SK-N-MC (cell line): ENCODE measurements at regions not wholly inside any gene's neighbourhood (a gene's known extent, or its start where the extent isn't known, plus 50 kb on each side); places are given as distances from the start of the nearest gene placed in this dataset.

Experiments used
- EZH2 ChIP-seq: fragments of 200-600 bp; sonication (generic); IDR thresholded peaks from one replicate; pipeline ENCODE4 v1.6.1; 2017; ENCODE audit warnings: antibody characterized with exemption
- FOXP2 ChIP-seq: optimal IDR thresholded peaks from 2 replicates; pipeline ENCODE3; 2011; ENCODE audit warnings: mild to moderate bottlenecking, moderate library complexity; ENCODE audit not compliant: insufficient read depth; ENCODE audit errors: extremely low read length, control extremely low read depth
- POLR2AphosphoS5 ChIP-seq: IDR thresholded peaks from 2 replicates; pipeline ENCODE4 v1.6.1; 2012; ENCODE audit warnings: mild to moderate bottlenecking, low read depth, low read length, borderline replicate concordance

GRCh38 chr4:145326491-145326890 lies 146.1 kb upstream of the OTUD4 start:
- TF ChIP-seq POLR2AphosphoS5 (no peak), EZH2 (no peak), FOXP2 (no peak)
